Ovary (tissue), 3 donors: ENCODE measurements at regions not wholly inside any gene's neighbourhood (a gene's known extent, or its start where the extent isn't known, plus 50 kb on each side); places are given as distances from the start of the nearest gene placed in this dataset.

Experiments used
- CTCF ChIP-seq, 3 donors: fragments of 450-650 bp in 2 of 3; fragments of 200-600 bp in 1 of 3; IDR thresholded peaks; one replicate each; pipeline versions ENCODE4 v1.5.1 to v1.8.0; 2016 to 2022; ENCODE audit warnings: antibody characterized with exemption in 3 of 3, mild to moderate bottlenecking in 1 of 3
- EP300 ChIP-seq: sonication (generic); formaldehyde crosslinking; IDR thresholded peaks from one replicate; pipeline ENCODE4 v1.6.1; 2017; ENCODE audit warnings: antibody characterized with exemption
- POLR2A ChIP-seq: fragments of 450-650 bp; IDR thresholded peaks from one replicate; pipeline ENCODE4 v1.6.1; 2017; ENCODE audit warnings: antibody characterized with exemption, mild to moderate bottlenecking, moderate library complexity
- donor health status: DM: no; HTN: no; CAD: no.

GRCh38 chr5:56749842-56750241, 65.5 kb upstream of the MAP3K1 start:
- no peak for TF ChIP-seq POLR2A
- TF ChIP-seq CTCF (IDR thresholded peaks at IDR 0.05), result no peak
- TF ChIP-seq EP300, result no peak
